IMR-90 (cell line): ENCODE measurements at regions not wholly inside any gene's neighbourhood (a gene's known extent, or its start where the extent isn't known, plus 50 kb on each side); places are given as distances from the start of the nearest gene placed in this dataset.

ENCODE experiments used
- ATAC-seq: fragments of 200-7000 bp; cut with Tn5 transposase; 2 replicates; pipeline ENCODE4 v1.9.1; 2020; ENCODE audit warnings: low read depth, mild to moderate bottlenecking, moderate library complexity
- BruUV-seq: library from RNA; stranded (reverse); fragments of 400-500 nt; replicated peaks from 2 replicates; lab custom pipeline; 2021; lab: Mats Ljungman, UMichigan
- CTCF ChIA-PET: fragments of 300-600 bp; formaldehyde crosslinking; extraction: SDS; loops from one replicate; lab custom pipeline; 2021; ENCODE audit warnings: antibody characterized with exemption; lab: Yijun Ruan, JAX
- POLR2A ChIA-PET: fragments of 300-600 bp; sonication (Branson Sonifier 250); formaldehyde crosslinking; loops from one replicate; lab custom pipeline; 2022; ENCODE audit warnings: antibody characterized with exemption; ENCODE audit not compliant: unreplicated experiment; lab: Charles Lee
- DNase-seq: peaks from one replicate; pipeline ENCODE4 v3.0.0; 2013
- H2AFZ ChIP-seq: replicated peaks from 2 replicates; pipeline ENCODE3; 2013; ENCODE audit warnings: low read length, mild to moderate bottlenecking; ENCODE audit not compliant: poor library complexity
- H2AK5ac ChIP-seq: 2 replicates; pipeline ENCODE4 v1.6.1; 2013; ENCODE audit warnings: low read depth, low read length, inconsistent platforms
- H2AK9ac ChIP-seq: replicated peaks from 2 replicates; pipeline ENCODE3; 2013; ENCODE audit warnings: mild to moderate bottlenecking, low read depth, low read length, moderate library complexity; ENCODE audit not compliant: poor library complexity
- H2BK120ac ChIP-seq: 2 replicates; pipeline ENCODE4 v1.6.1; 2013; ENCODE audit warnings: low read depth, low read length, inconsistent platforms
- H2BK15ac ChIP-seq: 3 replicates; pipeline ENCODE4 v1.6.1; 2013; ENCODE audit warnings: low read depth, low read length, inconsistent platforms
- H2BK20ac ChIP-seq: 2 replicates; pipeline ENCODE4 v1.6.1; 2013; ENCODE audit warnings: low read depth, mild to moderate bottlenecking, inconsistent platforms, low read length, moderate library complexity
- H2BK5ac ChIP-seq: 2 replicates; pipeline ENCODE4 v1.6.1; 2013; ENCODE audit warnings: mild to moderate bottlenecking, low read depth, low read length, inconsistent platforms; ENCODE audit not compliant: poor library complexity, severe bottlenecking
- H3K14ac ChIP-seq: replicated peaks from 2 replicates; pipeline ENCODE4 v1.6.1; 2013; ENCODE audit warnings: low read depth, low read length, inconsistent platforms
- H3K18ac ChIP-seq: 2 replicates; pipeline ENCODE4 v1.6.1; 2013; ENCODE audit warnings: low read depth, low read length, control low read depth
- H3K23ac ChIP-seq: 2 replicates; pipeline ENCODE4 v1.6.1; 2013; ENCODE audit warnings: low read depth, low read length, inconsistent platforms
- H3K27ac ChIP-seq: 2 replicates; pipeline ENCODE4 v1.5.1; 2013; ENCODE audit warnings: mild to moderate bottlenecking, control low read depth, low read length; ENCODE audit not compliant: insufficient read depth
- H3K27me3 ChIP-seq: 2 replicates; pipeline ENCODE4 v1.6.1; 2013; ENCODE audit warnings: low read length; ENCODE audit not compliant: control insufficient read depth, insufficient read depth
- H3K36me3 ChIP-seq: 2 replicates; pipeline ENCODE4 v1.6.1; 2013; ENCODE audit warnings: low read length, mixed read lengths; ENCODE audit not compliant: control insufficient read depth, insufficient read depth
- H3K4ac ChIP-seq: 2 replicates; pipeline ENCODE4 v1.6.1; 2013; ENCODE audit warnings: low read depth, low read length, inconsistent platforms
- H3K4me1 ChIP-seq: 2 replicates; pipeline ENCODE4 v1.6.1; 2013; ENCODE audit warnings: low read length, mixed read lengths; ENCODE audit not compliant: control insufficient read depth, insufficient read depth
- H3K4me2 ChIP-seq: 2 replicates; pipeline ENCODE4 v1.6.1; 2013; ENCODE audit warnings: low read depth, mild to moderate bottlenecking, control low read depth, low read length, moderate library complexity
- H3K4me3 ChIP-seq: 2 replicates; pipeline ENCODE4 v1.5.1; 2013; ENCODE audit warnings: low read depth, mild to moderate bottlenecking, control low read depth, low read length, moderate library complexity; ENCODE audit not compliant: insufficient read depth
- H3K56ac ChIP-seq: 2 replicates; pipeline ENCODE4 v1.6.1; 2013; ENCODE audit warnings: low read length, inconsistent platforms; ENCODE audit not compliant: insufficient read depth; ENCODE audit errors: extremely low read depth
- H3K79me1 ChIP-seq, 2 experiments: 2 replicates each; pipeline ENCODE4 v1.6.1; 2013; ENCODE audit warnings: low read length in 2 of 2, inconsistent platforms in 1 of 2, low read depth in 1 of 2
- H3K9ac ChIP-seq: 2 replicates; pipeline ENCODE4 v1.6.1; 2013; ENCODE audit warnings: low read depth, low read length, control low read depth
- H3K9me1 ChIP-seq: 2 replicates; pipeline ENCODE4 v1.6.1; 2013; ENCODE audit warnings: low read length, inconsistent platforms; ENCODE audit not compliant: insufficient read depth
- H3K9me3 ChIP-seq: 2 replicates; pipeline ENCODE4 v1.6.1; 2013; ENCODE audit warnings: low read length; ENCODE audit not compliant: control insufficient read depth, insufficient read depth
- H4K20me1 ChIP-seq: 2 replicates; pipeline ENCODE4 v1.6.1; 2013; ENCODE audit warnings: low read length, inconsistent platforms; ENCODE audit not compliant: insufficient read depth
- H4K5ac ChIP-seq: 2 replicates; pipeline ENCODE4 v1.6.1; 2013; ENCODE audit warnings: mild to moderate bottlenecking, low read depth, low read length, control low read depth
- H4K8ac ChIP-seq, 2 experiments: 2 replicates each; pipeline ENCODE4 v1.6.1; 2013; ENCODE audit warnings: low read depth in 2 of 2, low read length in 2 of 2, control low read depth in 1 of 2, inconsistent platforms in 1 of 2
- H4K91ac ChIP-seq: 2 replicates; pipeline ENCODE4 v1.6.1; 2013; ENCODE audit warnings: low read depth, low read length, inconsistent platforms; ENCODE audit not compliant: insufficient read depth
- BHLHE40 ChIP-seq: fragments of 150-350 bp; IDR thresholded peaks from 2 replicates; pipeline ENCODE4 v1.6.1; 2016; ENCODE audit warnings: mild to moderate bottlenecking, low read depth, low read length
- CHD1 ChIP-seq: IDR thresholded peaks from 2 replicates; pipeline ENCODE4 v1.6.1; 2012; ENCODE audit warnings: low read depth, low read length, improper control_type of control experiment
- MAZ ChIP-seq: IDR thresholded peaks from 2 replicates; pipeline ENCODE4 v1.6.1; 2012; ENCODE audit warnings: low read depth, mild to moderate bottlenecking, low read length, improper control_type of control experiment, moderate library complexity, borderline replicate concordance
- POLR2A ChIP-seq: IDR thresholded peaks from 2 replicates; pipeline ENCODE4 v1.6.1; 2012; ENCODE audit warnings: mild to moderate bottlenecking, low read depth, low read length
- RCOR1 ChIP-seq: IDR thresholded peaks from 2 replicates; pipeline ENCODE4 v1.6.1; 2012; ENCODE audit warnings: mild to moderate bottlenecking, low read length, improper control_type of control experiment; ENCODE audit not compliant: insufficient replicate concordance
- WGBS, 2 experiments: methylation state at CpG; one replicate each; pipeline versions ENCODE4 v1.1.5 to v1.1.7; 2013; ENCODE audit warnings: missing lambda C conversion rate in 2 of 2; ENCODE audit not compliant: insufficient read length in 1 of 2; ENCODE audit errors: extremely low coverage in 2 of 2; 5-methylcytosine and 5-hydroxymethylcytosine counted together
- dilution Hi-C: fragments of 300-500 bp; cut with HindIII; formaldehyde crosslinking; loops from one replicate; pipeline ENCODE4 v1.14.3; 2018; ENCODE audit warnings: low sequenced_read_pairs; ENCODE audit not compliant: unreplicated experiment
- in situ Hi-C: fragments of 300-500 bp; cut with MboI; formaldehyde crosslinking; loops from 3 replicates; pipeline ENCODE4 v1.14.3; 2019; ENCODE audit warnings: low sequenced_read_pairs, inconsistent platforms, mixed read lengths
- intact Hi-C: fragments of 100-400 bp; cut with micrococcal nuclease; formaldehyde crosslinking; loops from 2 replicates; pipeline ENCODE4 v1.10.0; 2022

DNA sequence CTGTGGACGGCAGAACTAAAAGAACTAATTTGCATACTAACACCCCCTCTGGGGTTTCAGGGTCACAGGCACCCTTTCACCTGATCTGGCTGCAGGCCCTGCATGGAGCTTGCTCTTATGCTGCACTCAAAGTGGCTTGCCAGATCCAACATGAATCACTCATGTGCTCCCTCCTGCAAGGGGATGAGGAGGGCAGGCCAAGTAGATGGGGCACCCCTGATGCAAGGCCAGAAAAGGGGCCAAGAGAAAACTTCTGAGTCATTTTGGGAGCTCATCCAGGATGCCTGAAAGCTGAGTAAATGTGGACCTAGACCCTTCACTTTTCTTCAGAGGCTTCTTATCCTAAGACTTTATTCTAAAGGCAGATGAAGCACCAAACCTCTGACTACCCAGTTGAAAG lies 558.5 kb upstream of the PTGER4 start:
- H2BK15ac ChIP-seq, result no peak overlapping the region
- no peaks in the 10 kb centered on the region for H3K27me3 ChIP-seq
- no peak overlapping the region for H3K4ac ChIP-seq
- no peak overlapping the region for H3K14ac ChIP-seq
- POLR2A ChIA-PET, result no interaction called here
- DNase-seq (no peak), ATAC-seq (no peak)
- H4K8ac ChIP-seq, result no peak overlapping the region
- no peaks in the 10 kb centered on the region for H3K36me3 ChIP-seq
- no TSS peak for BruUV-seq
- H3K18ac ChIP-seq, result no peak overlapping the region
- H2BK20ac ChIP-seq, result no peak overlapping the region
- H4K20me1 ChIP-seq, result no peaks in the 10 kb centered on the region
- no peak overlapping the region for H2AFZ ChIP-seq
- no peak overlapping the region for H2AK5ac ChIP-seq
- no peak overlapping the region for H2BK120ac ChIP-seq
- WGBS, 2 experiments, result no CpG with 5 or more reads among the region's 1 CpG
- H3K27ac ChIP-seq, result no peak overlapping the region
- H3K9me3 ChIP-seq, result peaks cover 11% of the 10 kb centered on the region
- TF ChIP-seq RCOR1 (no peak), MAZ (no peak), POLR2A (no peak), CHD1 (no peak), BHLHE40 (no peak)
- no peak overlapping the region for H3K4me3 ChIP-seq
- H3K56ac ChIP-seq, result no peak overlapping the region
- H3K79me1 ChIP-seq, result no peaks in the 10 kb centered on the region
- H4K91ac ChIP-seq, result no peak overlapping the region
- CTCF ChIA-PET, result no interaction called here
- in situ Hi-C loops, result no loop called here
- intact Hi-C loops, result no loop called here
- H3K23ac ChIP-seq, result no peak overlapping the region
- no peaks in the 10 kb centered on the region for H3K9me1 ChIP-seq
- dilution Hi-C loops, result no loop called here
- H3K4me2 ChIP-seq, result no peak overlapping the region
- no peak overlapping the region for H4K5ac ChIP-seq
- no peak overlapping the region for H3K9ac ChIP-seq
- no peak overlapping the region for H2BK5ac ChIP-seq
- H2AK9ac ChIP-seq, result no peak overlapping the region
- H3K4me1 ChIP-seq, result no peaks in the 10 kb centered on the region
